ENCODE measurements at regions not wholly inside any gene's neighbourhood (a gene's known extent, or its start where the extent isn't known, plus 50 kb on each side); places are given as distances from the start of the nearest gene placed in this dataset.
A peak's percentile ranks its signal among the peaks of the same experiment; 100 is the strongest.

DNA sequence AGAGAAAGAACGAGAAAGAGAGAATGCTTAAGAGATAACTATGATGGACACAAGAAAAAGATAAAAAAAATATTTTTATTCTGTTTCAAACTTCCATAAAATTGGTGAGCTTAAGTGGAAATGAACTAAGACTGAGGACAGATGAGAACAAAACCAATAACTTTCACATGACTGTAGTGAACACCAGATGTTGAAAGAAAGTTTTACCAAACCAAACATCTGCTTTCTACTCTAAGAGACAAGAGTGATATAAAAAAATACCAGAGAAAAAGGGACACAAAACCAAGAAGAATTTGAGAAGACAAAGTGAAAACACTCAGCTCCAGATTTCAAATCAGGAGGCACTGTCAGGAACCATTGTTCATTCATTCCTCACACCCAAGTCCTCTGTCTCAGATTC is 147.9 kb downstream of the IMPG2 start:
- no peak for DNase-seq (ENCODE audit: low spot score)

DNA sequence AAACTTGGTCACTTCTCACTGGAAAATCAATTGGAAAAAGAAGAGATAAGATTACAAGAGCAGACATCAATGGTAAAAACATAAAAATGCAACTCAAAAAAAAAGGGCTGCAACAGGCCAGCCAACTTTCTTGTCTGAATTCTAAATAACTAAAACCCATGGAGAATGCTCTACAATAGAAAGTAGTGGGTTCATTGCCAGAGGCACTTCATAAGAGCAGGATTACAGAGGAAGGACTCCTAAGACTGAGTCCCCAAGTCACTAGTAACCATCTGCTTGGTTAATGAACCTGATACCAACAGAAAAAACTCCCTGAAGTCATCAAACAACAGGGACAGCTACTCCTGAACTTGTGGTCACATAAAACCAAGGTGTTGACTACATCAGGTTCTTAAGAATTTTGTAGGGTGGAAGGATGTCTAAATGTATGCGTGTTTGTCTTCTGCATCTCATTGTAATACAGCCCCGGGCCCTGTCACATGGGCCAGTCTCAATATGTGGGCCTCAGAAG is 148.6 kb downstream of the IMPG2 start:
- DNase-seq (ENCODE audit: low spot score) = no peak

DNA sequence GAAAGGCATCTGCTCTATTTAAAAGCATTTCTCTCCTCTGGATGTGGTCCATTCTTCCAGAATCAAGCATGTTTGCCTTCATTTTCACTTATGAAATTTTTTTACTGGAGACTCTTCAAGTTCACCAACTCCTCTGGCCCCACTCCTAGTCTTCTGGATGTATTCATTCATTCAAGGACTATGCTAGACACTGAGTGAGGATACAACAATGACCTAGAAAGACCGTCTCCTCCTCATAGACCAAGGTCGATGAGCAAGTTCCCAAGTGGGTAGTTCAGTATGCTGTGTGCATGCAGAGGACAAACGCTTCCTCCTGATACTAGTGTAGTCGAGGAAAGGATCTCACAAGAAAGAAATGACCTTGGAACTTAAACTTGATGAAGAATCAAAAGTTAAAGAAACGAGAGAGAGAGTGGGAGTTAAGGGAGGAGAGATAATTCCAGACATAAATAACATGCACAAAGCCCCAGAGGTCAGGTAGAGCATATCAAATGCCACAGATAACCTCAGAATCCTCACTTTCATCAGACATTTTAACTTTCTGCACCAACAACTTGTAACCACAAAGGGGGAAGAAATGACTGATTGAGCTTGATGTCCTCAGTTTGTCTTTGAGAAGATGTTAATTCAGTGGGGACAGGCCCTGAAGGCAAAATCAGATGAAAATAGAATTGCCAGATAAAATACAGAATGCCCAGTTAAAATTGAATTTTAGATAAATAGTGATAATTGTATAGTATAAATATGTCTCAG is 149.4 kb downstream of the IMPG2 start:
- DNase-seq (ENCODE audit: low spot score) = no peak

DNA sequence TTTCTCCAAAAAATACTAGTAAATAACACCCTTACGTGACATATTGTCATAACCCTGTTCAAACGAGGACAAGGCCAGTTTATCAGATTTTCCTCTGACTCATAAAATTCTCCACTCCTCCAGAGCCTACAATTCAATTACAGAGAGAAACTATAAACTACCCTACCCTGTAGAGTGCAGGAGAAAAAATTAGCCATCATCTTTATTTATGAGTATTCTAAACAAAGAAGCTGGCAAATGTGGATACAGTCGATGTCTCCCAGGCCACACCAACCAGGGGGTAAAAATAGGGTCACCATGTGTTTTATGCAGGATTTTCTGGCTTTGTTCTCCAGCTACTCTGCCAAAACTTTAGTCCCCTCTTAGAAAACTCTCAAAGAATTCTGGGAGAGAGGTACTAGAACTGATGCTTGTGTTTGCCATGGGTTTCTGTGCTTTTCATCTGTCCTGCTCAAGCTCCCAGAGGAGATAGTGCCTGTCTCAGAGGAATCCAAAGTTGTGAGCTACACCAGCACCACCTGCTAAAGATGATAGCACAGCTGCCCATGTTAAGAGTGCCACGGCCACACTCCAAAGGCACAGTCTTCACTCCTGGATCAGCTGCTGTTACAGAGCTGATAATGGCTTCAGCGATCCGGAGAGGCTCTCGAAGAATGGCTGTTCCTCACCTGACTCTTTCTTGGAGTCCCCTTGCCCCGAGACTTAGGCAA is 150.2 kb downstream of the IMPG2 start:
- no peak for DNase-seq (ENCODE audit: low spot score)

DNA sequence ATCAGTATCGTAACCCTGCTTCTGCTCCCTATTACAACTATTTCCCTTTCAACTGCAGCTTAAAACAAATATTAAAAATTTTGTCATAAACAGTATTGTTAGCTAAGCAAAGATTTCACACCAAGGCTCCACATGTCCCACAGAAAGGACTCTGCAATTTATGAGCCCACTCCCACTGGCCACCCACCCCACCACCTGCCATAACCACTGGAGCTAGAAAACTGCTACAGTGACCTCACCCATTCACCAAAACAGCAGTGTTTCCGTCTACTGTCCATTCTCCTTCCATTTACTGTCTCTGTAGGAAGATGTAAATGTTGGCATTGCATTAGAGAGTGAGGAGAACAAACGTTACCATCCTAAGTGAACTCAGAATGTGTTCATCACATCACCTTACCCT is 150.9 kb downstream of the IMPG2 start:
- no peak for DNase-seq (ENCODE audit: low spot score)

DNA sequence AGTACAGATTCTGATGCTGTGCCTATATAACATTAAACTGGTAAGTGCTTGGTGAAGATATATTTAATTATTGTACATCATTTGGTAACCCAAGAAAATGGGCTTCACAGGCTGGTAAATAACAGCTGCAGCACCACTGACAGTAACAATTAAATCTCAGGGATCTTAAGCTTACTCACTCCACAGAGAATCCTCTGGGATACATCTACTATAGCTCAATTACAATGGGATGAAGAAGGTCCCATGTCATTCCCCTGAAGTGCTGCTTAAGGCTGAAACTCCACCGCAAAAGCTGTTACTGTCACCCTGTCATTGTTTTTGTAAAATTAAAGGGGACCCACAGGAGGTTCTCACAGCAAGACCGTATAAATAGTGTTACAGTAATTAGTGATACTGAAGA is 153.0 kb downstream of the IMPG2 start:
- DNase-seq (ENCODE audit: low spot score) = no peak

DNA sequence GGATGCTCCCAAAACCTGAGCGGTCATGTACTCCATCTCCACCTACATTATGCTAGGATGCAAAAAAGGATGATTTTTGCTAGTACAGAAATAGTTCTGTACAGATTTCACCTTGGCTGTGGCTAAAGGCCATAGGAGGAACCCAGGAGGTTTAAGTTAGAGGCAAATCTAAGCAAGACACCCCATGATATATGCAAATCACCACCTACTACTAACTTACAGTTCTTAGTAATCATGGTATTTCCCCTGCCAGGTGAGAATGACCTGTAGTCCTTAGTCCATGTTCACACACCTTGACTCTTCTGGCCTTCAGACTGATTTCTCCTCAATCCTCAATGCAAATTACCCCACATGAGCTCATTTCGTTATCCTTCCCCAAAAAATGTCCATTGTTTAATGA is 154.2 kb downstream of the IMPG2 start:
- DNase-seq (ENCODE audit: low spot score) = no peak

DNA sequence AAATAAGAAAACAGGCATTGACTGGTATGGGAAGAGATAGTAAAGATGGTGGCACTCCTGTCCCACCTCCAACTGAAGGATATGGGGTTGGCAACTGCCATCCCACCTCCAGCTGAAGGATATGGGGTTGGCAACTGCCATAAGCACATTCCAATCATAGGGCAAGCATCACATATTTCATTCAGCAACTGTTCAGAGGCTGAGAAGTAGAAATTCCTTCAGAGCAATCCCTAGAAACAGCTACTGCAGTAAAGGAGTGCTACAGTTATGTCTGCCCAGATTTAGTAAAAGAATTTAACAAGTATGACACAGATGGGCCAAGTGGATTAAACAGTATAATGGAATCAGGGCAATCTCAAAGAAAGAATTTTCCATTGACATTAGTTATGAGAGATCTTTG is 156.8 kb downstream of the IMPG2 start:
- no peak for DNase-seq (ENCODE audit: low spot score)

DNA sequence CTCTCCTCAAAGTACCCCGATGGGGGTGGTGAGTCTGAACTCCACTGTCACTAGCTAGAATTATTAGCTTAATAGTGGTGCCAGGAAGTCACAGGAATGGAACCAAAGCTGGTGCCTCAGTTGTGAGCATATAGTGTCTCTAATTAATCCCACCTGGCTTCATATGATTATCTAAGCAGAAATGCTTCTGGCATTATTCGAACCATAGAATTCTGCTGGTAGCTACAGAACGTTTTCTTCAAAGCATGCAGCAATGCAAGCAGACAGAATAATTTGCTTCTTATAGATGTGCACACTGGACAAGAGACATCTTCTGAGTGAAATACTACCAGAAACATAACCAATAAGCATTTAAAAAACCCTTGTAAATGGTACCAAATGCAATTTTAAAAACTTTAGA is 160.9 kb downstream of the IMPG2 start:
- no peak for DNase-seq (ENCODE audit: low spot score)

DNA sequence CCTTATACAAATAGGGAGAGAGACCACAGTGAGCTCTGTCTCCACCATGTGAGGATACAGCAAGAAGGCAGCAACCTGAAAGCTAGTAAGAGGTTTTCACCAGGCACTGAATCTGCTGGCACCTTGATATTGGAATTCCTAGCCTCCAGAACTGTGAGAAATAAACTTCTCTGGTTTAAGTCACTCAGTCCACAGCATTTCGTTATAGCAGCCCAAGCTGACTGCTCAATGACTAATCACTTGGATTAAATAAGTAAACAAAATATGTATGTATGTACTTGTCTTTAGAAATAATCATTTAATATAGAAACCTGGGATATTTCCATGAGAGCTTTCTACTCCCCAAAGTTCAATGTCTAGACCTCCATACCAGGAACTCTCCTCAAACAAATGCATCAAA is 162.0 kb downstream of the IMPG2 start:
- no peak for DNase-seq (ENCODE audit: low spot score)

DNA sequence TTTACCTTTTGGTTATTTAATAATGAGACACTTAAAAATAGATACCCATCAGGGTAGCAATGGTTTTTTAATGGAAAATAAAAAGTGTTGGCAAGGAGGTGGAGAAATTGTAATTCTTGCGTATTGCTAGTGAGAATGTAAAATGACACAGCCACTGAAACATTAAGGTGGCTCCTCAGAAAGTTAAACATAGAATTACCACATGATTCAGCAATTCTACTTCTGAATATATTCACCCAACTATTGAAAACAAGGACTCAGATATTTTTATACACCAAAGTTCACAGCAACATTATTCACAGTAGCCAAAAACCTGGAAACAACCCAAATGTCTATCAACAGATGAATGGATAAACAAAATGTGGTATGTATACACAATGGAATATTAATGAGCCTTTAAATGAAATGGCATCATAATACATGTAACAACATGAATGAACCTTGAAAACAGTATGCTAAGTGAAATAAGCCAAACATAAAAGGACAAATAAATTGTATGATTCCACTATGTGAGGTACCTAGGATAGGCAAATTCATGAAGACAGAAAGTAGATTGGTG is 163.5 kb downstream of the IMPG2 start:
- DNase-seq (ENCODE audit: low spot score) = no peak

DNA sequence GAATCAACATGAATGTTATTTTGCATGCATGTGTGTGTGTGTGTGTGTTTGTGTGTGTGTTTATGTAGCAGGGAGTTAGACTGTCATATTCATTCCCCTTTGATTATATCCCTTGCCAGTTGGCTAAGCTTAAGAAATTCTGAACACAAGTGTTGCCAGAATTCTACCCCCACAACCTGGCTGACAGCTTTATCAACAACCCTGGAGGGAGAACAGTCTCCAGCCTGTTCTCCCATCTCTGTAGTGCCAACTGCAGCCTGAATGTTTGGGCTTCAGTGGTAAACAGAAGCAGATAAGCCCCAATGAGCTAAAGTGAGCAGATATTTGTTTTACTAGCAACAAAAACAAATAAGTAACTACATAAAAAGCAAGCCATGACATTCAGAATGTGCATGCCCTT is 162.6 kb upstream of the ABI3BP start:
- peak; percentile 23 for DNase-seq (ENCODE audit: low spot score)

DNA sequence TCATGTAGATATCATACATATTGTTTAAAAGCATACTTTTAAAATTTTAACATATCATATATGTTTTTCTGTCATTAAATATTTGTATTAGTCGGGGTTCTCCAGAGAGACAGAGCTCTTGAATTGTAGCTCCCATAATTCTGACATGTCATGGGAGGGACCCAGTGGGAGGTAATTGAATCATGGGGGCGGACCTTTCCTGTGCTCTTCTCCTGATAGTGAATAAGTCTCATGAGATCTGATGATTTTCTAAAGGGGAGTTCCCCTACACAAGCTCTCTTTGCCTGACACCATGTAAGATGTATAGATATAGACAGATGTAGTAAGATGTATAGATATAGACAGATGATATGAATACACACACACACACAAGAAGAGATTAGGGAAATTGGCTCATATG is 161.2 kb upstream of the ABI3BP start:
- DNase-seq (ENCODE audit: low spot score) = no peak

DNA sequence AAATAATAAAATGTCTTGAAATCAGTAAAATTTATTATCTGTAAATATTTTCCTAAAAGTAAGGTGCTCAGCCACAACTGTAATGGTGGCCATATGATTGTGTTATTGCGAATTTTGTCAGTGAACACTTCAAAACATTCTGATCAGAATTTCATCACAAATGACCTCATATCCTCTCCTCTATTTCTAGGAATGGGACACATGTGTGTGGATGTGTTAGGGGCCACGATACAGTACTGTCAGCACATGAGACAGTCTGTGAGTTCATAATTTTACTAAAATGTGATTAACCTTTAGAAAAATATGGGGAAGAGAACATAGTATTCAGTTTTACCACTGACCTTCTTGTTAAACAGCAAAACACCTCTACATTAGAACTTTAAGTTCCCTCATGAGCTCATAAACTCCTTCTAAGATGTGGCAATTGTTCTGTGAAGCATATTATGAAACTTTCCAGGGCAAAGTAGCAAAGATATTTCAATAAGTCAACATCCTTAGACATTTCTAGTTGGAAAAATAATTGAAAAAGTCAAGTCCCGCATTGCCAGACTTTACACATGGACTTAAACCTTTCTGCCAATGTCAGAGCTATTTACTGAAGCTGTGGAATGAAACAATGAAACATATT is 158.2 kb upstream of the ABI3BP start:
- no peak for DNase-seq (ENCODE audit: low spot score)

DNA sequence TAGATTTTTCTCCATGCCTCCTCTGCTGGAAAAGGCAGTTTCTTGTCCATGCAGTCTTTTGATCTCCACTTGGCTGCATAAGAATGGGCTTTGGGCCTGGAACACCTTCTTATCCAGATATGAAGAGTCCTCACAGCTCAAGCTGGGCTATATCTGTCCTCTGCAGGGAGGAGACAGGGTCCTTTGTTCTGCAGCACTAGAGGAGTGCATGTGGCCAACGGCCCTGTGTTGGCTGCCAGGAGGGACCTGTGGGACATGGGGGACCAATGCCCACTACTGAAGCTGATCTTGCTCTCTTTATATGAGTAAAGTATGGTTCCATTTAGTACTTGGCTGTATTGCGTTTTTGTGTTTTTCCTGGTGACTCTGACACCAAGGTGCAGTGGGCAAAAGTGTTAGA is 157.3 kb upstream of the ABI3BP start:
- no peak for DNase-seq (ENCODE audit: low spot score)

DNA sequence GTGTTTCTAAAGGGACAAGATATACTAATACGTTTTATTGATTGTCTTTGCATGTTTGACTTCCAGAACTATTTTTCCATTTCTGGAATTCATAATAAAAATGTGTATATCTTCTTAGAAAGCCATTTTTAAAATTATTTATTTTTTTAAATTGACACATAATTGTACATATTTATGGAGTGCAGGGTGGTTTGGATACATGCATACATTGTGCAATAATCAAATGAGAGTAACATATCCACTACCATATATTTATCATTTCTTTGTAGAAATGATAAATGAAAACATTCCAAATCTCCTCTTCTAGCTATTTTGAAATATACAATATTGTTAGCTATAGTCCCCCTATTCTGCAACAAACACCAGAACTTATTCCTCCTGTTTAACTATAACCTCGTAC is 156.5 kb upstream of the ABI3BP start:
- DNase-seq (ENCODE audit: low spot score) = no peak

DNA sequence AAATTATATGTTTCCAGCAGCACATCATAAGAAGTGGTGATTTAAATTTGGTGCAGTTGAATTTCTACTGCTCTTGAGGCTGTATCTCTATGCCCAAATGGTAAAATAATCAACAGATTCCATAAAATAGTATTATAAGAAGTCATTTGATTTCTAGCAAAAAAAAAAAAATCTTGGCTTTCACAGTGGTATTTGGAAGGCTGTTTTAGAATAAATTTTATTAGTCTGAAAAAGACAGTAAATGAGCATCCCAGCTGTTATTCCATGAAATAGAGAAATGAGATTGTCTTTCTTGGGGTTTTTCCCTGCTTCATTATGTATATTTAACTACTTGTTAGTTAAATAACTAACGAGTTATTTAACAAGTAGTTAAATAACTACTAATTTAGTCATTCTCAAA is 156.0 kb upstream of the ABI3BP start:
- DNase-seq (ENCODE audit: low spot score) = no peak

DNA sequence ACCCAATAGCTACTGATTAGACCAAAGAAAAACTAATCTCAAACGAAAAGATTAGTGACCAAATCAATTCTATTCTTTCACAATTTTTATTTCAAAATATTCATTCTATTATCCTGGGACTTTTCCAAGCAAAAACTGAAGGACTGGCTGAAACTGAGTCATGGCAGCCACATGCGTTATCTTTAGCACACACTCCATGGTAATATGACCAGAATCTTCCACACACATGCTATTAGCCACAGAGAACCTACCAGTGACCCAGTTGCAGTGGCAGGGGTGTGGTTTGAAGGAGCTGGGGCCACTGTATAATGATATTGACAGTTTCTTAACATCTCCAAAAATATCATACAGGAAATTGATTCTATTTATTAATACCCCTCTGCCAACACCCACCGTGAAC is 154.8 kb upstream of the ABI3BP start:
- DNase-seq (ENCODE audit: low spot score) = no peak

DNA sequence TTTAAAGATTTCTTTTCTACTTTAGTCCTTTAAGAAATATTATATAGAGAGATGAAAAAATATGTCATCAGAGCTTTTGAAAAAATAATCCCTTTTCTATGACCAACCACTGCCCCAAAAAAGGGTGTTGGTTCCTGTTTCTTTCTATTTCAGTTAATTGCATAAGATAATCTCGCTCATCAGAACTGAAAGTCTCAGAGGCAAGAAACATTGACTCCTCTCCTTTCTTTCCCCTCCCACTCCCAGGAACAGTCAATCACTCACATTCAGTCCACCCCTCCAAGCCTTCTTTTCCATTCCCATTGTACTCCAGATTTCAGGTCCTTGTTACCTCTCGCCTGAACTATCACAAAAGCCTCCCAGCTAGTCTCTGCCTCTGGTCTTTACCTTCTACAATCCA is 153.7 kb upstream of the ABI3BP start:
- no peak for DNase-seq (ENCODE audit: low spot score)

DNA sequence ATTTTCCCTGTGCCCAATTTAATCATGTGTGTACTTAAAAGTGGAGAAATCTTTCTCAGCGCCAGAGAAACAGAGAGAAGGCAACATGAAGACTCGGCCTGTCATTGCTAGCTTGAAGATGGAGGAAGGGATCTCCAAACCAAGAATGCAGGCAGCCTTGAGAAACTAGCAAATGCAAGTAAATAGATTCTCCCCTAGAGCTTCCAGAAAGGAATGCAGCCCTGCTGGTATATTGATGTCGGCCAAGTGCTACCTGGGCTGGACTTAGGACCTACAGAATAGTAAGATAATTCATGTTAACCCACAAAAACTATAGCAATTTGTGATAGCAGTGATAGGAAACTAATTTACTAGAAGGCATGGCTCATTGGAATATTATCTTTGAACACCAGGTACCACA is 150.9 kb upstream of the ABI3BP start:
- DNase-seq (ENCODE audit: low spot score) = no peak

DNA sequence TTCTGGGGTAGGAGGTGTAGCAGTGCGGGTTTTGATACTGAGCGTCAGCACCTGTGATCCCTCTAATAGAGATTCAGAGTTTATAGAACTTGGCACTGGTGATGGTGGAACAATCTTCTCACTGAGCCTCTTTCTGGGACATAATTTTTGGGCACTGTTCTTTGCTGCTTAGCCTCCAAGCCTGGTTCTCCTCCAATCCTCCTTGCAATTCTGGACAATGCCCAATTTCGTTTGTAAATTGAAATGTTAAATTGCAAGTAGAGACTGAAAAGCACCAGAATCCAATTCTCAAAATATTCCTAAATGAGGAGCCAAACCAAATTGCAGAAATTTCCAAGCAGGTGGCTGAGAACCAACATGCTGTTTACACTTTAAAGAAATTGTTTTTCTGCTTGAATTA is 149.8 kb upstream of the ABI3BP start:
- peak; percentile 48 for DNase-seq (ENCODE audit: low spot score)

DNA sequence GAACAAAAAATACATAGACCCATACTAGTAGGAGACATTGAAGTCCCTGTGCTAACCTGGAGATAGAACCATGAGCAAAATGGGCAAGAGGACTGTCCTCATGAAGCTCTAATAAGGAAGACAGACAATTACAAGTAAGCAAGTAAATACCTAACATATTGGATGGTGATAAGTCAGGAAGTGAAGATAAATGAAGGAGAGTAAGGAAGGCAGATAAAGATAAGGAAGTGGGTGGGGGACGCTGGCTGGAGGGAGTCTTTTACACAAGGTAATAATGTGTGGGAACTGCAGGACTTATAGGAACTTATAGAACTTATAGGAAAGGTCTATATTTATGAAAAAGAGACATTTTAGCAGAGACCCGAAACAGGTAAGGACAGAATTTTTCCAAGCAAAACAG is 148.9 kb upstream of the ABI3BP start:
- DNase-seq (ENCODE audit: low spot score) = no peak

DNA sequence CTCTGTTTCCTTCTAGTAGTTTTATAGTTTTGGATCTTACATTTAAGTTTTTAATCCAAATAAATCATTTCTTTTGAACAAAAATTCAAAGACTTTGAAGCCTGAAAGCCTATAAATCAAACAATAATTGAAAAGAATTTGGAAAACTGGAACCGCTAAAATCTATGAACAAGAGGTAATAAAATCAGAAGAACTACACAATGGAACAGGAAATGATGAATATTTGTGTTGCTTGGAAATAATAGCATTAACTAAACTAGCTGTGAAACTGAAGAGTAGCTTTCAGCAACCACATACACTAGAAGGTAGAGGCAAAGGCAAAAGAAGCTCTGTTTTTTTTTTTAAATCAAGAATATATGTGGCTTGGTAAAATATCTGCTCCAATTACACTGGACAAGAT is 147.9 kb upstream of the ABI3BP start:
- no peak for DNase-seq (ENCODE audit: low spot score)

Measured in Ammon's horn (tissue), 1 donor.